ENCODE measurements at regions not wholly inside any gene's neighbourhood (a gene's known extent, or its start where the extent isn't known, plus 50 kb on each side); places are given as distances from the start of the nearest gene placed in this dataset.
"Not testable (repeated sequence)": the region's sequence is repeated elsewhere in the genome, so short reads cannot be mapped to it uniquely, and the experiment has no call there.

DNA sequence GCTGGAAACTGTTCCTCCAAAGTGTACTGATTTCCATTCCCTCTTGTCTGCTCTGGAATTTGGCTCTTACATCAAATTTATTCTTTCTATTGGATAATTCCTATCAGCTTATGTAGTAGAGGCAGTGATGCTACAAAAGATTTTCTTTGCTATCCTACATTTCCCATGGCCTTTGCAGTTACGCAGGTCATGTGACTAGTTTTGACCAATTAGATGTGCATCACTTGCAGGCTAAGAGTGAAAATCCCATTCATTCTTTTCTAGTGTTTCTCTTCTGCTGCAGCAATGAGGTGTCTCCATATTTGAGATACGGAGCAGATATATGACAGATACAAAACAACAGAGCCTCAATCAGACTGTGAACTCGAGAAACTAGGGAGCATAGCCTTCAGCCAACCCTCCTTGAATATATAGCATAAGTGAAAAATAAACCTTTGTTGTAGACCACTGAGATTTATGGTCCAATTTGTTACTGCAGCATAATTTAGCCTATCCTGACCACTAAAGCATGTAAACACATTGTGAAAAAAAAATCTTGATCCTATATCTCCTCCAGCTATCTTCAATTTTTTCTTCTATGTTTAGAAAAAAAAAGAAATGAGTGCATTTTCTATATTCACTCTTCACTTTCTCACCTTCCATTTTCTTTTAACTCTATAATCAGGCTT, 102.0 kb downstream of the HNMT start:
- Mint-ChIP-seq H3K4me3 (no peak overlapping the region), H3K36me3 (ENCODE audit: low read depth) (no peaks in the 10 kb centered on the region), H3K9me3 (peaks cover 2% of the 10 kb centered on the region), H3K4me1 (ENCODE audit: low read depth) (no peaks in the 10 kb centered on the region), H3K27me3 (no peaks in the 10 kb centered on the region), H3K27ac (no peak overlapping the region)
- ChIA-PET CTCF (no interaction called here), POLR2A (interaction anchor here (0.7 kb wide), 1 partner anchor 27 kb away, joined by 3 read pairs; no protein-coding TSS in a partner anchor)
- H3K9me3 ChIP-seq (ENCODE audit: control insufficient read depth in 1 of 2, insufficient read depth in 1 of 2, low read length in 2 of 2): peaks cover under 1 to 5% of the 10 kb centered on the region in 2 experiments
- H3K27ac ChIP-seq (ENCODE audit: low read depth in 1 of 2, low read length in 2 of 2): no peak overlapping the region
- no peaks in the 10 kb centered on the region for H3K4me1 ChIP-seq (ENCODE audit: insufficient read depth, low read length)
- TF ChIP-seq, protein P1, sequence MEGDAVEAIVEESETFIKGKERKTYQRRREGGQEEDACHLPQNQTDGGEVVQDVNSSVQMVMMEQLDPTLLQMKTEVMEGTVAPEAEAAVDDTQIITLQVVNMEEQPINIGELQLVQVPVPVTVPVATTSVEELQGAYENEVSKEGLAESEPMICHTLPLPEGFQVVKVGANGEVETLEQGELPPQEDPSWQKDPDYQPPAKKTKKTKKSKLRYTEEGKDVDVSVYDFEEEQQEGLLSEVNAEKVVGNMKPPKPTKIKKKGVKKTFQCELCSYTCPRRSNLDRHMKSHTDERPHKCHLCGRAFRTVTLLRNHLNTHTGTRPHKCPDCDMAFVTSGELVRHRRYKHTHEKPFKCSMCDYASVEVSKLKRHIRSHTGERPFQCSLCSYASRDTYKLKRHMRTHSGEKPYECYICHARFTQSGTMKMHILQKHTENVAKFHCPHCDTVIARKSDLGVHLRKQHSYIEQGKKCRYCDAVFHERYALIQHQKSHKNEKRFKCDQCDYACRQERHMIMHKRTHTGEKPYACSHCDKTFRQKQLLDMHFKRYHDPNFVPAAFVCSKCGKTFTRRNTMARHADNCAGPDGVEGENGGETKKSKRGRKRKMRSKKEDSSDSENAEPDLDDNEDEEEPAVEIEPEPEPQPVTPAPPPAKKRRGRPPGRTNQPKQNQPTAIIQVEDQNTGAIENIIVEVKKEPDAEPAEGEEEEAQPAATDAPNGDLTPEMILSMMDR (IDR thresholded peaks at IDR 0.05): no peak
- H3K36me3 ChIP-seq (ENCODE audit: insufficient read depth, low read length): no peaks in the 10 kb centered on the region
- H3K4me3 ChIP-seq (ENCODE audit: low read length): no peak overlapping the region
- DNase-seq (no peak), ATAC-seq (ENCODE audit: poor library complexity) (no peak)
- H3K27me3 ChIP-seq (ENCODE audit: control insufficient read depth in 1 of 2, insufficient read depth in 2 of 2, low read length in 2 of 2): no peaks in the 10 kb centered on the region
- intact Hi-C loops (cut with DNase I, micrococcal nuclease): no loop called here

DNA sequence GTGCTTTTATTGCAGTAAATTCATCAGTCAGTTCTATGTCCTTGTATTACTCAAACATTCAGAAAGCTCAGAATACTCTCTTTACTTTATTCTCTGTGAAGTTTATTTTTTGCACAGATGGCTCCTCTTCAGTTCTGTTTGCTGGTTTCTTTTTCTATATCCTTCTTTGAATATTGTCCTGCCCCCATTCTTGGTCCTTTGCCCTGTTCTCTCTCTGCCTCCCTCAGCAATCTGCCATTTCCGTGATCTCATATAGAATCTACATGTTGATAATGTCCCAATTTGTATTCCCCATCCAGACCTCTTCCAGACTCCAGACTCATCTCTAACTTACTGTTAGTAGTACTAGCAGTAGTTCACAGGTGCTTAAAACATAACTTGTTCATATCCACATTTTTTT, 102.6 kb downstream of the HNMT start:
- CTCF ChIA-PET: no interaction called here
- Mint-ChIP-seq H3K27me3 (no peaks in the 10 kb centered on the region), H3K4me1 (ENCODE audit: low read depth) (no peaks in the 10 kb centered on the region), H3K9me3 (peaks cover 2% of the 10 kb centered on the region), H3K27ac (no peak overlapping the region), H3K36me3 (ENCODE audit: low read depth) (no peaks in the 10 kb centered on the region), H3K4me3 (no peak overlapping the region)
- intact Hi-C loops (cut with DNase I, micrococcal nuclease): no loop called here
- no peaks in the 10 kb centered on the region for H3K27me3 ChIP-seq (ENCODE audit: control insufficient read depth in 1 of 2, insufficient read depth in 2 of 2, low read length in 2 of 2)
- H3K9me3 ChIP-seq (ENCODE audit: control insufficient read depth in 1 of 2, insufficient read depth in 1 of 2, low read length in 2 of 2): peaks cover 5 to 7% of the 10 kb centered on the region in 2 experiments
- no peak for DNase-seq
- ATAC-seq (ENCODE audit: poor library complexity): no peak
- TF ChIP-seq, protein P1 (IDR thresholded peaks at IDR 0.05): no peak
- no peaks in the 10 kb centered on the region for H3K4me1 ChIP-seq (ENCODE audit: insufficient read depth, low read length)
- H3K27ac ChIP-seq (ENCODE audit: low read depth in 1 of 2, low read length in 2 of 2): no peak overlapping the region
- POLR2A ChIA-PET: no interaction called here
- no peaks in the 10 kb centered on the region for H3K36me3 ChIP-seq (ENCODE audit: insufficient read depth, low read length)
- no peak overlapping the region for H3K4me3 ChIP-seq (ENCODE audit: low read length)

DNA sequence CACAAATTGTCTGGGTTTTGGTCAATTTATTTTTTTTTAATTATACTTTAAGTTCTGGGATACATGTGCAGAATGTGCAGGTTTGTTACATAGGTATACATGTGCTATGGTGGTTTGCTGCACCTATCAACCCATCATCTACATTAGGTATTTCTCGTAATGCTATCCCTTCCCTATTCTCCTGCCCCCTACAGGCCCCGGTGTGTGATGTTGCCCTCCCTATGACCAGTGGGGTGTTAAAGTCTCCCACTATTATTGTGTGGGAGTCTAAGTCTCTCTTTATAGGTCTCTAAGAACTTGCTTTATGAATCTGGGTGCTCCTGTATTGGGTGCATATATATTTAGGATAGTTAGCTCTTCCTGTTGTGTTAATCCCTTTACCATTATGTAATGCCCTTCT, 104.4 kb downstream of the HNMT start:
- DNase-seq; intact Hi-C loops (cut with DNase I, micrococcal nuclease); H3K9me3 Mint-ChIP-seq; H3K4me3 Mint-ChIP-seq; H3K36me3 Mint-ChIP-seq (ENCODE audit: low read depth); H3K9me3 ChIP-seq (ENCODE audit: control insufficient read depth in 1 of 2, insufficient read depth in 1 of 2, low read length in 2 of 2); H3K36me3 ChIP-seq (ENCODE audit: insufficient read depth, low read length); H3K27ac Mint-ChIP-seq; H3K27me3 ChIP-seq (ENCODE audit: control insufficient read depth in 1 of 2, insufficient read depth in 2 of 2, low read length in 2 of 2); ATAC-seq (ENCODE audit: poor library complexity); H3K27me3 Mint-ChIP-seq; H3K4me3 ChIP-seq (ENCODE audit: low read length); H3K4me1 ChIP-seq (ENCODE audit: insufficient read depth, low read length); POLR2A ChIA-PET; H3K27ac ChIP-seq (ENCODE audit: low read depth in 1 of 2, low read length in 2 of 2); H3K4me1 Mint-ChIP-seq (ENCODE audit: low read depth): not testable (repeated sequence)
- CTCF ChIA-PET: interaction anchor here (0.7 kb wide), 2 partner anchors 72 to 1318 kb away, joined by 3 to 6 read pairs; no protein-coding TSS in a partner anchor

DNA sequence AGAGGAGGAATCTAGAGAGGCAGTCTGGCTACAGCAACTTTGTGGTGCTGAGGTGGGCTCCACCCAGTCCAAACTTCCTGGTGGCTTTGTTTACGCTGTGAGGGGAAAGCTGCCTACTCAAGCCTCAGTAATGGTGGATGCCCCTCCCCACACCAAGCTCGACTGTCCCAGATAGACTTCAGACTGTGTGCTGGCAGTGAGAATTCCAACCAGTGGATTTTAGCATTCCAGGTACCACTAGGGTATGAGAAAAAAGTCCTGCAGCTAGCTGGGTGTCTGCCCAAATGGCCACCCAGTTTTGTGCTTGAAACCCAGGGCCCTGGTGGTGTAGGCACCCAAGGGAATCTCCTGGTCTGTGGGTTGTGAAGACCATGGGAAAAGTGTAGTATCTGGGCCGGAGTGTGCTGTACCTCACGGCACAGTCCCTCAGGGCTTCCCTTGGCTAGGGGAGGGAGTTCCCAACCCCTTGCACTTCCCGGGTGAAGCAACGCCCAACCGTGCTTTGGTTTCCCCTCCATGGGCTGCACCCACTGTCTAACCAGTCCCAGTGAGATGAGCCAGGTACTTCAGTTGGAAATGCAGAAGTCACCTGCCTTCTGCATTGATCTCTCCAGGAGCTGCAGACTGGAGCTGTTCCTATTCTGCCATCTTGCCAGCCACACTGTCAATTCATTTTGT, 106.9 kb downstream of the HNMT start:
- H3K4me3 ChIP-seq (ENCODE audit: low read length); H3K4me1 Mint-ChIP-seq (ENCODE audit: low read depth); H3K36me3 ChIP-seq (ENCODE audit: insufficient read depth, low read length); H3K4me3 Mint-ChIP-seq; POLR2A ChIA-PET; CTCF ChIA-PET; H3K9me3 Mint-ChIP-seq; H3K27me3 ChIP-seq (ENCODE audit: control insufficient read depth in 1 of 2, insufficient read depth in 2 of 2, low read length in 2 of 2); DNase-seq; intact Hi-C loops (cut with DNase I, micrococcal nuclease); ATAC-seq (ENCODE audit: poor library complexity); H3K36me3 Mint-ChIP-seq (ENCODE audit: low read depth); H3K27ac Mint-ChIP-seq; H3K4me1 ChIP-seq (ENCODE audit: insufficient read depth, low read length); H3K27me3 Mint-ChIP-seq; H3K27ac ChIP-seq (ENCODE audit: low read depth in 1 of 2, low read length in 2 of 2); H3K9me3 ChIP-seq (ENCODE audit: control insufficient read depth in 1 of 2, insufficient read depth in 1 of 2, low read length in 2 of 2): not testable (repeated sequence)

All from CD4-positive, alpha-beta T cell (primary cell).